HG03565 (cell line): ENCODE measurements at regions not wholly inside any gene's neighbourhood (a gene's known extent, or its start where the extent isn't known, plus 50 kb on each side); places are given as distances from the start of the nearest gene placed in this dataset.
"Not testable (repeated sequence)": the region's sequence is repeated elsewhere in the genome, so short reads cannot be mapped to it uniquely, and the experiment has no call there.

Experiments
- ATAC-seq: cut with Tn5 transposase; IDR thresholded peaks from one replicate; pipeline ENCODE4 v1.9.1; 2021; ENCODE audit warnings: mild to moderate bottlenecking, moderate library complexity; ENCODE audit not compliant: unreplicated experiment

DNA sequence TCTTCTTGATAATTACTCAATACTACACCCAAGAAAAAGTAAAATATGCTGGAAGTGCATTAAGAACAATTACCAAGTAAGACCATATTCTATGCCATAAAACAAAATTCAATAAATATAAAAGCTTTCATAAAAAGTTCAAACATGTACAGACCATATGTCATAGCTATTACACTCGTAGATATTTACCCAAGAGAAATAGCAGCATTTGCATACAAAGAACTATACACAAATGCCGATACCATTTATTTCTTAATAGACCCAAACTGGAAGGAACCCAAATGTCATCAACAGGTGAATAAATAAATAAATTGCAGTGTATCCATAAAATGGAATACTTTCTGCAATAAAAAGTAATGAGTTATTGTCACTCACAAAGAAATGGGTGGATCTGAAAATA, 78.3 kb upstream of the SLC16A7 start:
- ATAC-seq = no peak

GRCh38 chr12:59500915-59501314, 94.9 kb upstream of the SLC16A7 start:
- ATAC-seq = no peak

DNA sequence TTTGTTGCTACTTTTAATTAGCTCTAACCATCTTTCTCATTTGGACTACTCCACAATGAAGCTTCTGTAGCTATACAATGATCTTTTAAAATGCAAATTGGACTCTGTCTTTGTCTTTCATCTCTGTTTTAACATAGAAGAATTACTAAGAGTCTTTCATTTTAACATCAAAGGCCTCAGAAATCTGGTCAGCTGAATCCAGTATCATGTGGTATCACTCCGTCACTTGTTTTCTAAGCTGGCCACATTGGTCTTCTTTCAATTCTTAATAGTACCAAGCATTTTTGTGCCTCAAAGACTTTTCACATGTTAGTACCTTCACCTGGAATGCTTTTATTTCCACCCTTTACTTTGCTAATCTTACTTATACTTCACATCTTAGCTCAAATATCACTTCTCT, 95.5 kb upstream of the SLC16A7 start:
- ATAC-seq = no peak

GRCh38 chr12:59499774-59500173, 96.1 kb upstream of the SLC16A7 start:
- peak; percentile 97 for ATAC-seq

DNA sequence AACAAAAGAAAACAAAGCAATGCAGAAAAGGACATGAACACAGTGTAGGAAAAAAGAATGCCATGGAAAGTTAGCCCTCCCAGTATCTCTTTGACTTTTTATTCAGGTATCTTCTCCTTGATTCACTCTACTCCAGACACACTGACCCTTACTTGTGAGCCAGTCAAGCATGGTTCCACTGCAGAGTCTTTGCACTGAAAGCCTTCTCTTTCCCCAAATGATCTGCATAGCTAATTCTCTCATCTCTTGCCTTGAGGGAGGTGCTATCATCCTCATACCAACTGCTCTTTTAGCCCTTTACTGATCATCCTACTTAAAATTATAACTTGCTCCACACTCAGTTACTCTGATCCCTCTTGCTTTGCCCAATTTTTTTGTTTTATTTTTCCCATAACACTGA, 101.2 kb upstream of the SLC16A7 start:
- no peak for ATAC-seq

DNA sequence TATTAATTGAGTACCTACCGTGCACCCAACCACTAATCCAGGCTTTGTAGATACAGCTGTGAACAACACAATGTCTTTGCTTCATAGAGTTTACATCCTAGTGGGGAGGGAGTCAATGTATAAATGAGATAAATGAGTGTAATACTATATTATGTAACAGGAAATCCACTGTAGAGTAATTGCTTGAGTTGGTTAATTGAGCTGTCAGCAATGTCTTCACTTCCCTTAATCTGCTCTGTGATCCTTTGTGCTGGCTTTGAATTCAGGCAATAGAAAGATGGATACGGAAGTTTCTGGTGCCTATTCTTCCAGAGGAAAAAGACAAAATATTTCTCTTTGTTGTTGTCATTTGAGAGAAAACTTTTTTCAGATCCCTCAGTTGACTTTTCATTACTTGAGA, 104.0 kb upstream of the SLC16A7 start:
- ATAC-seq = no peak

GRCh38 chr12:59486827-59487226, 109.0 kb upstream of the SLC16A7 start:
- ATAC-seq = no peak

GRCh38 chr12:59484575-59484974, 111.3 kb upstream of the SLC16A7 start:
- peak; percentile 94 for ATAC-seq

GRCh38 chr12:59474236-59474635, 121.6 kb upstream of the SLC16A7 start:
- ATAC-seq = not testable (repeated sequence)

GRCh38 chr12:59472273-59472672, 123.6 kb upstream of the SLC16A7 start:
- peak; percentile 84 for ATAC-seq

GRCh38 chr12:59459966-59460660, 135.7 kb upstream of the SLC16A7 start:
- ATAC-seq = no peak

- no peak for ATAC-seq
These were observed 142.4 kb upstream of the SLC16A7 start for GRCh38 chr12:59453475-59453874.

- ATAC-seq = no peak
These were observed 143.1 kb upstream of the SLC16A7 start for GRCh38 chr12:59452746-59453145.

DNA sequence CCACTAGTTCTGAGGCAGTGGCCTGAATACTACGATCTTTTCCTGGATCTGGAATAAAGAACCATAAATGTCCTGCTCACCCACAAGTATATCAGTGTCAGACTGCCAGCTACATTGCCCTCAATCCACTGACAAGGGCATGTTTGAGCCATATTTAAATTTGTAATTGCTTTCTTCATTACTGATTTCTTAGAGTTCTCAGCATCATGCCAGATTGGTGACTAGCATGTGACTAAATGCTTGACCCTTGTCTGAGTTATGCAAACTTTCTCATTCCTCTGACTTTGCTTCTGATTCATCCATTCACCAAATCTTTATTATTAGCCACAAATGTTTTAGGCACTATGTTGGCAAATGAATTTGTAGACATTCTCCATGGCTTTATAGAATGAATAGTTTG, 143.6 kb upstream of the SLC16A7 start:
- ATAC-seq = no peak

GRCh38 chr12:59446116-59446515, 149.7 kb upstream of the SLC16A7 start:
- no peak for ATAC-seq

DNA sequence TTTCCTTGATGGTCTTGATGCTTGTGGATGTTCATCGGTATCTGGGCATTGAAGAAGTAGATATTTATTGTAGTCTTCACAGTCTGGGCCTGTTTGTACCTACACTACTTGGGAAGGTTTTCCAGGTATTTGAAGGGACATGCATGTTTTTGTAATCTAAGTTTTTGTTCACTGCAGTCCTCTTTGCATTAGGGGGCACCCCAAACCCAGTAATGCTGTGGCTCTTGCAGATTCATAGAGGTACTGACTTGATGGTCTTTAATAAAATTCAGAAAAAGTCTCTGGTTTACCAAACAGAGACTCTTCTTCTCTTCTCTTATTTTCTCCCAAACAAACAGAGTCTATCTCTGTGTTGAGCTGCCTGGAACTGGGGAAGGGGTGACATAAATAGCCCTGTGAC, 150.9 kb upstream of the SLC16A7 start:
- ATAC-seq = no peak

DNA sequence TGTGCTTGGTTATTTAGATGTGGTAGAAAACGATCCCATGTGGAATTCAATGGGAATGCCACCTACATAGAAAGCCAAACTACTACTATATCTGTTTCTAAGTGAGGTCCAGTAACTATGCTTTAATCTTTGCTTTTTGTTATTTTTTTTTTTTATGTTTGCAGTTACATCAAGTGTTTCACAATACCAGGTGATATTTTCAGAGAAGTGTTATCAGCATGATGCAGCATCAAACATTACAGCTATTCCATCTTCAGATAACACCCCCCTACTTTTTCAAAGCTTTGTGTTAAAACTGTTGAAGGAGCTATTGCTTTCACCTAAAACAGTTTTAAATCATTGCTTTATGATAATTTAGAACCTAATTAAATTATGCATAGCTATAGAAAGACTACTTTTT, 163.8 kb upstream of the SLC16A7 start:
- ATAC-seq = no peak

DNA sequence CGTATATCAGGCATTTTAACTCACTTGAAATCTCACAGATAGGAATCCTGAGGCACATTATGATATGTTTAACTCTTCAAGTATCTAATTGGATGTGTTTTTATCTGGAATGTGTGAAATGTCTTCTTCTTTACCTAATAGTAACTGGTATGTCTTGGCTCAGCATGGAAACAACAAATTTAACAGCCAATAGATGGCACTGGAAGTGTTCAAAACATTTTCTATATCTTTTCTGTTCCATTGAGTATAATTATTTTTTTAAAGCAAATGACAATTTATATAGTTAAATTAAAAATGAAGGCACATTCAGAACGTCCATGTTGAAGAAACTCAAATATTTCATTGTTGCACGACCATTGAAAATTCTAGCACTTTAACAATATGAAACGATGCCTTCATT, 164.6 kb upstream of the SLC16A7 start:
- ATAC-seq = no peak

GRCh38 chr12:59429766-59430165, 166.1 kb upstream of the SLC16A7 start:
- ATAC-seq = no peak

- ATAC-seq = no peak
These were observed 170.0 kb upstream of the SLC16A7 start for GRCh38 chr12:59425798-59426197.

DNA sequence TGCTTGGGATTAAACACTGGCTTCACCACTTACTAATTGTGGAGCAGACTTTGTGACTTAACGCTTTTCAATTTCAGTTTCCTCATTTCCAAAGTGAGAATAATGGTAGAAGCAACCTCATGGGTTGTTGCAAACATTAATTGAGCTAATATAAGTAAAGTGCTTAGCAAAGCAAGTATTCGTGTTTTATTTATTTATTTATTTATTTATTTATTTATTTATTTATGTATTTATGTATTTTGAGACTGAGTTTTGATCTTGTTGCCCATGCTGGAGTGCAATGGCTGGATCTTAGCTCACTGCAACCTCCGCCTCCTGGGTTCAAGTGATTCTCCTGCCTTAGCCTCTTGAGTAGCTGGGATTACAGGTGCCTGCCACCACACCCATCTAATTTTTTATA, 171.2 kb upstream of the SLC16A7 start:
- not testable (repeated sequence) for ATAC-seq

DNA sequence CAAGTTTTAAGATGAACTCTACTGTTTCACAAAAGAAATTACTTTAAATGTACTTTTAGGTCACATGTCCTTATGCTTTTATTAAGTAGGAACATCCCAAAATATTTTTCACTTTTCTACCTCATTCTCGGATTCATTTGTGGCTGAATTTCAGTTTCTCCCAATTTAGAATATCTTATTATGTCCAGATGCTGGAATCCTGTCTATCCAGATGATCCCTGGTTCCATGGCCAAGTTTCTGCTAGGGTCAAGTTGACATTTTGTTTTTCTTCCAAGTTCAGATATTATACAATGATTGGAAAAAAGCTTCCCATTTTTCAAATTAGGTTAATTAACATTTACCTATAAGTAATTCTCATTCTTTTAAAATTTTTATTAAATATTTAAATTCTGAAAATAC, 181.8 kb upstream of the SLC16A7 start:
- no peak for ATAC-seq

- ATAC-seq = no peak
These were observed 187.4 kb upstream of the SLC16A7 start for GRCh38 chr12:59408431-59408830.
